ENCODE measurements at regions not wholly inside any gene's neighbourhood (a gene's known extent, or its start where the extent isn't known, plus 50 kb on each side); places are given as distances from the start of the nearest gene placed in this dataset.
"Not testable (repeated sequence)": the region's sequence is repeated elsewhere in the genome, so short reads cannot be mapped to it uniquely, and the experiment has no call there.

GRCh38 chr6:81894306-81894705 is 141.8 kb upstream of the TENT5A start:
- H3K9me3 ChIP-seq = no peaks in the 10 kb centered on the region
- no peaks in the 10 kb centered on the region for H3K27me3 ChIP-seq (replicated peaks; ENCODE audit: insufficient read depth)
- ATAC-seq (ENCODE audit: insufficient number of reproducible peaks, low FRiP score, low read depth) = peak; percentile 50
- peak overlapping the region in 1 of 2 donors; percentile 32 for H3K27ac ChIP-seq
- no peak for DNase-seq (ENCODE audit: low spot score)
- no peaks in the 10 kb centered on the region for H3K36me3 ChIP-seq
- peaks cover 10 to 57% of the 10 kb centered on the region in 2 donors for H3K4me1 ChIP-seq (ENCODE audit: control insufficient read depth in 1 of 2, low read depth in 2 of 2)
- TF ChIP-seq CTCF (IDR thresholded peaks at IDR 0.05) = no peak
- peak overlapping the region; percentile 38 for H3K4me3 ChIP-seq

GRCh38 chr6:81892891-81893290 is 140.4 kb upstream of the TENT5A start:
- DNase-seq (ENCODE audit: low spot score) (no peak), ATAC-seq (ENCODE audit: insufficient number of reproducible peaks, low FRiP score, low read depth) (no peak)
- H3K36me3 ChIP-seq = no peaks in the 10 kb centered on the region
- H3K27me3 ChIP-seq (replicated peaks; ENCODE audit: insufficient read depth) = no peaks in the 10 kb centered on the region
- TF ChIP-seq CTCF (IDR thresholded peaks at IDR 0.05) = no peak
- H3K4me1 ChIP-seq (ENCODE audit: control insufficient read depth in 1 of 2, low read depth in 2 of 2) = peaks cover 10 to 45% of the 10 kb centered on the region in 2 donors
- no peak overlapping the region for H3K27ac ChIP-seq
- H3K9me3 ChIP-seq = no peaks in the 10 kb centered on the region
- no peak overlapping the region for H3K4me3 ChIP-seq

- DNase-seq (ENCODE audit: low spot score) (no peak), ATAC-seq (ENCODE audit: insufficient number of reproducible peaks, low FRiP score, low read depth) (no peak)
- TF ChIP-seq CTCF (IDR thresholded peaks at IDR 0.05) = no peak
- no peaks in the 10 kb centered on the region for H3K36me3 ChIP-seq
- H3K4me3 ChIP-seq = no peak overlapping the region
- H3K4me1 ChIP-seq (ENCODE audit: control insufficient read depth in 1 of 2, low read depth in 2 of 2) = peaks cover 10 to 36% of the 10 kb centered on the region in 2 donors
- no peaks in the 10 kb centered on the region for H3K9me3 ChIP-seq
- no peak overlapping the region for H3K27ac ChIP-seq
- no peaks in the 10 kb centered on the region for H3K27me3 ChIP-seq (replicated peaks; ENCODE audit: insufficient read depth)
Observed at GRCh38 chr6:81891874-81892273, 139.4 kb upstream of the TENT5A start.

- Histone ChIP-seq H3K4me3 (no peak overlapping the region), H3K27me3 (replicated peaks; ENCODE audit: insufficient read depth) (no peaks in the 10 kb centered on the region), H3K9me3 (no peaks in the 10 kb centered on the region), H3K27ac (no peak overlapping the region), H3K4me1 (ENCODE audit: control insufficient read depth in 1 of 2, low read depth in 2 of 2) (peaks cover 10 to 28% of the 10 kb centered on the region in 2 donors), H3K36me3 (no peaks in the 10 kb centered on the region)
- TF ChIP-seq CTCF (IDR thresholded peaks at IDR 0.05) = no peak
- DNase-seq (ENCODE audit: low spot score) (no peak), ATAC-seq (ENCODE audit: insufficient number of reproducible peaks, low FRiP score, low read depth) (no peak)
Observed at GRCh38 chr6:81890846-81891245, 138.4 kb upstream of the TENT5A start.

GRCh38 chr6:81889377-81890053 is 137.0 kb upstream of the TENT5A start:
- ATAC-seq (ENCODE audit: insufficient number of reproducible peaks, low FRiP score, low read depth) (no peak), DNase-seq (ENCODE audit: low spot score) (no peak)
- H3K9me3 ChIP-seq = no peaks in the 10 kb centered on the region
- no peak overlapping the region for H3K27ac ChIP-seq
- no peaks in the 10 kb centered on the region for H3K27me3 ChIP-seq (replicated peaks; ENCODE audit: insufficient read depth)
- no peak for TF ChIP-seq CTCF (IDR thresholded peaks at IDR 0.05)
- H3K4me1 ChIP-seq (ENCODE audit: control insufficient read depth in 1 of 2, low read depth in 2 of 2) = peaks cover 0 to 15% of the 10 kb centered on the region in 2 donors
- no peaks in the 10 kb centered on the region for H3K36me3 ChIP-seq
- H3K4me3 ChIP-seq = no peak overlapping the region

GRCh38 chr6:81886909-81887308 is 134.4 kb upstream of the TENT5A start:
- not testable (repeated sequence) for DNase-seq (ENCODE audit: low spot score); ATAC-seq (ENCODE audit: insufficient number of reproducible peaks, low FRiP score, low read depth); H3K4me1 ChIP-seq (ENCODE audit: control insufficient read depth in 1 of 2, low read depth in 2 of 2); H3K4me3 ChIP-seq; H3K36me3 ChIP-seq; H3K27ac ChIP-seq; H3K27me3 ChIP-seq (replicated peaks; ENCODE audit: insufficient read depth); H3K9me3 ChIP-seq

All from thoracic aorta (tissue), 2 donors.